ENCODE measurements at regions not wholly inside any gene's neighbourhood (a gene's known extent, or its start where the extent isn't known, plus 50 kb on each side); places are given as distances from the start of the nearest gene placed in this dataset.

- no peak for DNase-seq
These were observed 312.7 kb downstream of the PTPRU start for GRCh38 chr1:29549001-29549400.

- DNase-seq = no peak
These were observed 311.8 kb downstream of the PTPRU start for GRCh38 chr1:29548091-29548490.

- DNase-seq = no peak
These were observed 311.0 kb downstream of the PTPRU start for GRCh38 chr1:29547300-29547699.

- DNase-seq = no peak
These were observed 310.2 kb downstream of the PTPRU start for GRCh38 chr1:29546496-29546895.

- DNase-seq = no peak
These were observed 308.1 kb downstream of the PTPRU start for GRCh38 chr1:29544406-29544805.

- DNase-seq = no peak
These were observed 307.3 kb downstream of the PTPRU start for GRCh38 chr1:29543586-29543985.

GRCh38 chr1:29542548-29542947 is 306.2 kb downstream of the PTPRU start:
- peak; percentile 90 for DNase-seq

- no peak for DNase-seq
These were observed 305.3 kb downstream of the PTPRU start for GRCh38 chr1:29541631-29542030.

GRCh38 chr1:29540801-29541357 is 304.6 kb downstream of the PTPRU start:
- DNase-seq = no peak

GRCh38 chr1:29539971-29540370 is 303.6 kb downstream of the PTPRU start:
- DNase-seq = no peak

- DNase-seq = no peak
These were observed 302.3 kb downstream of the PTPRU start for GRCh38 chr1:29538586-29538985.

- no peak for DNase-seq
These were observed 296.4 kb downstream of the PTPRU start for GRCh38 chr1:29532751-29533150.

- no peak for DNase-seq
These were observed 296.0 kb downstream of the PTPRU start for GRCh38 chr1:29532285-29532684.

GRCh38 chr1:29531596-29531995 is 295.3 kb downstream of the PTPRU start:
- no peak for DNase-seq

- no peak for DNase-seq
These were observed 293.5 kb downstream of the PTPRU start for GRCh38 chr1:29529677-29530278.

- no peak for DNase-seq
These were observed 291.1 kb downstream of the PTPRU start for GRCh38 chr1:29527314-29528004.

- DNase-seq = no peak
These were observed 289.6 kb downstream of the PTPRU start for GRCh38 chr1:29525941-29526340.

- DNase-seq = no peak
These were observed 288.2 kb downstream of the PTPRU start for GRCh38 chr1:29524285-29525065.

- no peak for DNase-seq
These were observed 287.3 kb downstream of the PTPRU start for GRCh38 chr1:29523576-29523975.

GRCh38 chr1:29523136-29523535 is 286.8 kb downstream of the PTPRU start:
- no peak for DNase-seq

GRCh38 chr1:29521811-29522580 is 285.7 kb downstream of the PTPRU start:
- DNase-seq = no peak

GRCh38 chr1:29521438-29521715 is 285.1 kb downstream of the PTPRU start:
- DNase-seq = no peak

All from NCI-H1105 treated with DMSO at 0.1 percent for 48 hours (cell line).